K562 (cell line): ENCODE measurements at regions not wholly inside any gene's neighbourhood (a gene's known extent, or its start where the extent isn't known, plus 50 kb on each side); places are given as distances from the start of the nearest gene placed in this dataset.

Experiments
- CBX5 ChIP-seq: IDR thresholded peaks from 2 replicates; pipeline ENCODE4 v1.6.1; 2014; ENCODE audit warnings: low read depth, borderline replicate concordance
- U2AF1 ChIP-seq: fragments of 200-400 bp; formaldehyde crosslinking; optimal IDR thresholded peaks from 2 replicates; pipeline ENCODE3; 2017; ENCODE audit warnings: mild to moderate bottlenecking, low read depth, low read length, moderate library complexity
- TF ChIP-seq, protein P1 (sequence below): fragments of 250-450 bp; sonication (Bioruptor Pico); IDR thresholded peaks from 2 replicates; pipeline ENCODE4 v1.8.0; 2022; ENCODE audit warnings: inconsistent platforms, mild to moderate bottlenecking, moderate library complexity, borderline replicate concordance
- TF ChIP-seq, protein P2 (sequence below): fragments of 450-650 bp; formaldehyde crosslinking; conservative IDR thresholded peaks from 2 replicates; pipeline ENCODE4 v1.4.0; 2022; ENCODE audit warnings: mild to moderate bottlenecking, missing genetic modification characterization
- TF ChIP-seq, protein P3 (sequence below): fragments of 250-450 bp; sonication (Bioruptor Pico); IDR thresholded peaks from 2 replicates; pipeline ENCODE4 v1.5.0; 2021; ENCODE audit warnings: mild to moderate bottlenecking, borderline replicate concordance

DNA sequence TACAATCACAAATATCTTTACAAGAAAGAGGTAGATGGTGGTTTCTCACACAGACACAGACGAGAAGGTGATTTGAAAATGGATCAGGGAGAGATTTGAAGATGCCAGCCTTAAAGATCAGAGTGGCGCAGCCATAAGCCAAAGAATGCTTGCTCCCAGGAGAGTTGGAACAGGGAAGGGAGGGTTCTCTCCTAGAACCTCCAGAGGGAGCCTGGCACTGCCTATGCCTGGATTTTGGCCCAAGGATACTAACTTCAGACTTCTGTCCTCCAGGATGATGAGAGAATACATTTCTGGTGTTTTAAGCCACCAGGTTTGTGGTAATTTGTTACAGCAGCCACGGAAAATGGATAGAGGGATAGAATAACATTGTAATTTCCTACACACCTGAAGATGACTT, 279.1 kb downstream of the FAM43A start (continued):
- TF ChIP-seq, protein P1, sequence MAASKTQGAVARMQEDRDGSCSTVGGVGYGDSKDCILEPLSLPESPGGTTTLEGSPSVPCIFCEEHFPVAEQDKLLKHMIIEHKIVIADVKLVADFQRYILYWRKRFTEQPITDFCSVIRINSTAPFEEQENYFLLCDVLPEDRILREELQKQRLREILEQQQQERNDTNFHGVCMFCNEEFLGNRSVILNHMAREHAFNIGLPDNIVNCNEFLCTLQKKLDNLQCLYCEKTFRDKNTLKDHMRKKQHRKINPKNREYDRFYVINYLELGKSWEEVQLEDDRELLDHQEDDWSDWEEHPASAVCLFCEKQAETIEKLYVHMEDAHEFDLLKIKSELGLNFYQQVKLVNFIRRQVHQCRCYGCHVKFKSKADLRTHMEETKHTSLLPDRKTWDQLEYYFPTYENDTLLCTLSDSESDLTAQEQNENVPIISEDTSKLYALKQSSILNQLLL (CRISPR knock-in tag), result no peak
- TF ChIP-seq, protein P2, sequence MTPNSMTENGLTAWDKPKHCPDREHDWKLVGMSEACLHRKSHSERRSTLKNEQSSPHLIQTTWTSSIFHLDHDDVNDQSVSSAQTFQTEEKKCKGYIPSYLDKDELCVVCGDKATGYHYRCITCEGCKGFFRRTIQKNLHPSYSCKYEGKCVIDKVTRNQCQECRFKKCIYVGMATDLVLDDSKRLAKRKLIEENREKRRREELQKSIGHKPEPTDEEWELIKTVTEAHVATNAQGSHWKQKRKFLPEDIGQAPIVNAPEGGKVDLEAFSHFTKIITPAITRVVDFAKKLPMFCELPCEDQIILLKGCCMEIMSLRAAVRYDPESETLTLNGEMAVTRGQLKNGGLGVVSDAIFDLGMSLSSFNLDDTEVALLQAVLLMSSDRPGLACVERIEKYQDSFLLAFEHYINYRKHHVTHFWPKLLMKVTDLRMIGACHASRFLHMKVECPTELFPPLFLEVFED (CRISPR knock-in tag), result no peak
- no peak for TF ChIP-seq U2AF1
- TF ChIP-seq, protein P3, sequence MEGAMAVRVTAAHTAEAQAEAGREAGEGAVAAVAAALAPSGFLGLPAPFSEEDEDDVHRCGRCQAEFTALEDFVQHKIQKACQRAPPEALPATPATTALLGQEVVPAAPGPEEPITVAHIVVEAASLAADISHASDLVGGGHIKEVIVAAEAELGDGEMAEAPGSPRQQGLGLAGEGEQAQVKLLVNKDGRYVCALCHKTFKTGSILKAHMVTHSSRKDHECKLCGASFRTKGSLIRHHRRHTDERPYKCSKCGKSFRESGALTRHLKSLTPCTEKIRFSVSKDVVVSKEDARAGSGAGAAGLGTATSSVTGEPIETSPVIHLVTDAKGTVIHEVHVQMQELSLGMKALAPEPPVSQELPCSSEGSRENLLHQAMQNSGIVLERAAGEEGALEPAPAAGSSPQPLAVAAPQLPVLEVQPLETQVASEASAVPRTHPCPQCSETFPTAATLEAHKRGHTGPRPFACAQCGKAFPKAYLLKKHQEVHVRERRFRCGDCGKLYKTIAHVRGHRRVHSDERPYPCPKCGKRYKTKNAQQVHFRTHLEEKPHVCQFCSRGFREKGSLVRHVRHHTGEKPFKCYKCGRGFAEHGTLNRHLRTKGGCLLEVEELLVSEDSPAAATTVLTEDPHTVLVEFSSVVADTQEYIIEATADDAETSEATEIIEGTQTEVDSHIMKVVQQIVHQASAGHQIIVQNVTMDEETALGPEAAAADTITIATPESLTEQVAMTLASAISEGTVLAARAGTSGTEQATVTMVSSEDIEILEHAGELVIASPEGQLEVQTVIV (CRISPR knock-in tag), result no peak
- no peak for TF ChIP-seq CBX5
